ENCODE measurements at regions not wholly inside any gene's neighbourhood (a gene's known extent, or its start where the extent isn't known, plus 50 kb on each side); places are given as distances from the start of the nearest gene placed in this dataset.
"Not testable (repeated sequence)": the region's sequence is repeated elsewhere in the genome, so short reads cannot be mapped to it uniquely, and the experiment has no call there.

GRCh38 chr7:119842337-119842736, 430.6 kb upstream of the KCND2 start:
- DNase-seq (ENCODE audit: low read depth), result peak; percentile 6

DNA sequence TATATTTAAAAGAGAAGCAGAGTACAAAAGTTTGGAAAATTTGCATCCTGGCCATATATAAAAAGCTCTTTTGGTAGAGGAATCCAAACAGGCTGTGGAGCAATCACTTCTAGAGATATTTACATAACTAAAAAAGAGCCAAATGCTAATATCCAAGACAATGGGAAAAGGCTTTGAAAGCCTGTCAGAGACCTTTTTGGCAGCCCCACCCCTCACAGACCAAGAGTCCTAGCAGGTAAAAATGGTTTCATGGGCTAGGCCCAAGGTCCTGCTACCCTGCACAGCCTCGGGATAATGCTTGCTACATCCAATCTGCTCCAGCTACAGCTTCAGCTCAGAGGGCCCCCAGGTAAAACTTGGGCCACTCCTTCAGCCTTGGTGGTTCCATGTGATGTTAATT, 430.2 kb upstream of the KCND2 start:
- DNase-seq (ENCODE audit: low read depth), result no peak

DNA sequence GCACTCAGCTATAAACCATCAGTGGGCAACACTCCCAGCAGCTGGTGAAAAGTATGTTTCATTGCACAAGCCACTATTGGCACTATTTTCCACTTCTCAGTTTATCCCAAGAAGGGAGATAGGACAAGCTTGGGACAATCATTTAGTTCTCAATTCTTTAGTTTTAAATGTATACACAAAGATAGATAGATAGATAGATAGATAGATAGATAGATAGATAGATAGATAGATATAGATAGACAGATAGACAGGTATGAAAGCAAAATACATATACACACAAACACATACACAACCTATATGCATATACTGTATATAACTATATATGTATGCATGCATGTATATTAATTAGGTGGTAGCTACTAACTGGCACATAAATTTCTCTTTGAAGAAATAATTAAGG, 411.6 kb upstream of the KCND2 start:
- DNase-seq (ENCODE audit: low read depth), result no peak

DNA sequence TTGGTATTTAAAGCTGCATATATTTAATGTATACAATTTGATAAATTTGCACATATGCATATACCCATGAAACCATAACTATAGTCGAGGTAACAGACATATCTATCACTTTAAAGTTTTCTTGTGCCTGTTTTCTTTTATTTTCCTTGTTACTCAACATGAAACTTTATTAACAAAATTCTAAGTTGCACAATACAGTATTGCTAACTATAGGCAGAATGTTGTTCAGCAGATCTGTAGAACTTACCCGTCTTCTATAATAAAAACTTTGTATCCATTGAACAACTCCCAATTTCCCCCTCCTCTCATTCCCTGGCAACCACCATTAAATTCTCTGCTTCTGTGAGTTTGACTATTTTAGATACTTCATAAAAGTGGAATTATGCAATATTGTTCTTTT, 404.6 kb upstream of the KCND2 start:
- DNase-seq (ENCODE audit: low read depth), result no peak

DNA sequence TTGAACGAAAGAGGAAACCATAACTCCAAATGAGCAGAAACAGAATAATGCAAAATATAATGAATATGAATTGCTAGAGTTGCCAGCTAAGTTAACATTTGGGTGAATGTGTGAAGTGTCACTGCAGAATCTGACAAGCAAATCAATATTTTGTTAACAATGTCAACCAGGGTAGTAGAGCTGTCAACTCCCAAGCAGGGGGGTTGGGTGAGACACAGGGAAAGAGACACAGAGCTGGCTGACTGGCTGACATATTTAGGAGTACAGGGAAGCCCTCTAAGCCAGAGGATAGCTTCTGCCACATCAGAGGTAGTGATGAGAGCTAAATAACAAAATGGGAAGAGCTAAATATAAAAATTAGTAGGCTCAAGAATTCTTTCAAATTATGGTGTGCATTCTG, 393.1 kb upstream of the KCND2 start:
- DNase-seq (ENCODE audit: low read depth), result no peak

DNA sequence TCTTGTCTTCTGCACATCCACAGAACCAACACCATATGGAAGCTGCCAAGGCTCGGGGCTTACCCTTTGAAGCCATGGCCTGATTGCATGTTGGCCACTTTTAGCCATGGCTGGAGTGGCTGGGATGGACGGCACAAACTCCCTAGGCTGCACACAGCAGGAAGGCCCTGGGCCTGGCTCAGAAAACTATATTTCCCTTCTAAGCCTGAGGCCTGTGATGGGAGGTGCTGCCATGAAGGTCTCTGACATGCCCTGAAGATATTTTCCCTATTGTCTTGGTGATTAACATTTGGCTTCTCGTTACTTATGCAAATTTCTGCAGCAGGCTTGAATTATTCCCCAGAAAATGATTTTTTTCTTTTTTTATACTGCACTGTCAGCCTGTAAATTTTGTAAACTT, 387.0 kb upstream of the KCND2 start:
- no peak for DNase-seq (ENCODE audit: low read depth)

DNA sequence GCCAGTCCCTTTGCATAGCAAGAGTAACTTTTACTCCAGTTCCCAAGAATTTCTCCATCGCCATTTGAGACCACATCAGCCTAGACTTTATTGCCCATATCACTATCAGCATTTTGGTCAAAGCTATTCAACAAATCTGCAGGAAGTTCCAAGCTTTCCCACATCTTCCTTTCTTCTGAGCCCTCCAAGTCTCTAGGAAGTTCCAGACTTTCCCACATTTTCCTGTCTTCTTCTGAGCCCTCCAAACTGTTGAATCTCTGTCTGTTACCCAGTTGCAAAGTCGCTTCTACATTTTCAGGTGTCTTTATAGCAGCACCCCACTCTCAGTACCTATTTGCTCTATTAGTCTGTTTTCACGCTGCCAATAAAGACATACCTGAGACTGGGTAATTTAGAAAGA, 386.4 kb upstream of the KCND2 start:
- DNase-seq (ENCODE audit: low read depth), result not testable (repeated sequence)

GRCh38 chr7:119888251-119888650, 384.7 kb upstream of the KCND2 start:
- DNase-seq (ENCODE audit: low read depth), result no peak

GRCh38 chr7:119890631-119891030, 382.3 kb upstream of the KCND2 start:
- no peak for DNase-seq (ENCODE audit: low read depth)

DNA sequence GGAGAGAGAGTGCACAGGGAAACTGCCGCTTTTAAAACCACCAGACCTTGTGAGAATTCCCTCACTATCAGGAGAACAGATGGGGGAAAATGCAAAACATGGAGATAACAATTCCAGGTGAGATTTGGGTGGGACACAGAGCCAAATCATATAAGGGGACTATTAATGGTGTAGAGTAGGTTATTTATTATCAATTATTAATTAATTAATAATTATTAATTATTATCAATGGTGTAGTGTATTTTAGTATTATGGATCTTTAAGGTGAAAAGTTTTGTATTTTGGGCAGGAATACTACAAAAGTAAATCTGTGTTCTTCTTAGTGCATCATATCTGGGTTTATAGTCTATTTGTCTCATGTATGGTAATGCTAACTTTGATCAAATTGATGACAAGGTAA, 377.7 kb upstream of the KCND2 start:
- DNase-seq (ENCODE audit: low read depth), result no peak

- DNase-seq (ENCODE audit: low read depth), result no peak
These were observed 376.6 kb upstream of the KCND2 start for GRCh38 chr7:119896386-119896785.

DNA sequence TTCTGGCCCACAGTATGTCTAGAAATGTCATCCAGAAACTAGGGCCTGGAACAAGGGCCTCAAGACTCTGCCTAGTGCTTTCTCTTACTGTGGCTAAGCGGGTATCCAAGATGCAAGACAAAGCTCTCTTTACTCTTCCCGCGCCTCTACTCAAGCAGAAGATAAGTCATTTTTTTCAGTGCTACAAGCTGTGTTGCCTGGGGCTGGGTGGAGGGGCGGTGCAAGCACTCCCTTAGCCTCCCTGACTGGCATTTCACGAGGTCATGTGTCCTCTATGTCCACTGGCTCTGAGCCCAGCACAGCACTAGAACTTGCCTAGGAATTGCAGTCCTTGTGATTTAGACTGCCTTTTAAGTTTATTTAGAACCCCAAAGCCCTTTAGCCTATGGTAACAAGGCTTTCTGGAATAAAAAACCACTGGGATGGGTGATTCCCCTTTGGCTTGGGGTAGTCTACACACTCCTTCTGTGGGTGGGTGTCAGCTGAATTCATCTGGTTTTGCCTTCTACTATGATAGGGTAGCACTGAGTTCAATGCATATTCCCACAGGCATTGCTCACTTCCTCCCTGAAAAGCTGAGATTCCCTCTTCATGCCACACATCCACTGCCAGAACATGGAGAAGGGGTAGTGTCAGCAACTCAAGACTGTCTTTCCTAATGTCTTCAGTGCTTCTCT, 371.8 kb upstream of the KCND2 start:
- peak; percentile 94 for DNase-seq (ENCODE audit: low read depth)

GRCh38 chr7:119903085-119903484, 369.9 kb upstream of the KCND2 start:
- no peak for DNase-seq (ENCODE audit: low read depth)

DNA sequence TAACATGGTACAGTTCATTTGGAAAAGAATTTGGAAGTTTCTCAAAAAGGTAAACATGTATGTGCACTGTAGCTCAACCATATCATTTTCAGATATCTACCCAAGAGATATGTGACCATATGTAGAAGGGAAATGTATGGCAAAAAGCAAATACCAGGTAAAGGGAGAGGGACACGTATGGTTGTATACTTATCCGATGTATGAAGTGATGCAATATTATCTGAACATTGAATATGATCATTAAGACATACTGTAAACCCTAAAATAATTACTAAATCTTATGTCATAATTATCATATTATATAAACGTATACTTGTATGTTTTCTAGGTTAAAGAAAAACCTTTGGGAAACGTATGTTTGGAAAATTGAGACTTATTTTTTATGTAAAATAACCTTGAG, 367.5 kb upstream of the KCND2 start:
- no peak for DNase-seq (ENCODE audit: low read depth)

- DNase-seq (ENCODE audit: low read depth), result no peak
These were observed 364.0 kb upstream of the KCND2 start for GRCh38 chr7:119908948-119909347.

- not testable (repeated sequence) for DNase-seq (ENCODE audit: low read depth)
These were observed 358.9 kb upstream of the KCND2 start for GRCh38 chr7:119914119-119914518.

- no peak for DNase-seq (ENCODE audit: low read depth)
These were observed 356.5 kb upstream of the KCND2 start for GRCh38 chr7:119916501-119916900.

- no peak for DNase-seq (ENCODE audit: low read depth)
These were observed 354.8 kb upstream of the KCND2 start for GRCh38 chr7:119918185-119918584.

- no peak for DNase-seq (ENCODE audit: low read depth)
These were observed 353.0 kb upstream of the KCND2 start for GRCh38 chr7:119919986-119920385.

DNA sequence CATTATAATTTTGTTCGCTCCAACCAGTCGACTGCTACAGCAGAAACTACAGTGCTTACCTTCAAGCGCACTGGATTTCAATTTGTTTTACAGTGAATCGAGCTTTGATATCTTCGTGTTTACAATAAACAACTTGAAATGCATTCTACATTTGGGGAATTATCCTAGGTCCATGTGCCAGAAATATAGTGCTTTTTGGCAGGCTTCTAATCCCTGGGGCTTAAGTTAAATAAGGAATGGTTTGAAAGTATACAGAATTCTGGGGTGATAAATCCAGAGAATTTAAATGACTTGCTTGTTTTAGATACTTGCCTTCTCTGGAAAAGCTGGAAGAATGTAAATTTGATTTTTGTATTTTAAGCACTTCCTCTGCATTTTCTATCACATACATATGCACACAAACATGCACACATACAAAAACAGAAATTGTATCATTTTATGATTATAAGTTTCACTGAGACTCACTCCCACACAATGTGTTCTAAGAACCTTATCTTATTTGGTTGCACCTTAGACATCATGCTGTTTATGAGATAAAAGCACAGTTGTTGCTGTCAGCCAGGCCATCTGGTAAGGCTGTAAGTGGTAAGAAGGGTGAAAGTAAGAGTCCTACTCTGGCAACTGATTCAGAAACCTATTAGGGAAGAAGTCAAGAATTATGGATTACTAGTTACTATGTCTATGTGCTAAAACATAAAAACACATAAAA, 347.2 kb upstream of the KCND2 start:
- no peak for DNase-seq (ENCODE audit: low read depth)

DNA sequence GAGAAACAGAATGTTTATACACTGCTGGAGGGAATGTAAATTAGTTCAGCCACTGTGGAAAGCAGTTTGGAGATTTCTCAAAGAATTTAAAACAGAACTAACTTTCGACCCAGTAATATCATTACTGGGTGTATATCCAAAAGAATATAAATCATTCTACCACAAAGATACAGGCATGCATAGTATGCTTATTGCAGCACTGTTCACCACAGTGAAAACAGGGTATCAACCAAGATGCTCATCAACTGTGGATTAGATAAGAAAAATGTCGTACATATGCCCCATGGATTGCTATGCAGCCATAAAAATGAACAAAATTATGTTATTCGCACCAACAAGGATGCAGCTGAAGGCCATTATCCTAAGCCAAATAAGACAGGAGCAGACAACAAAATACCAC, 343.1 kb upstream of the KCND2 start:
- DNase-seq (ENCODE audit: low read depth), result no peak

- no peak for DNase-seq (ENCODE audit: low read depth)
These were observed 341.6 kb upstream of the KCND2 start for GRCh38 chr7:119931230-119931824.

- DNase-seq (ENCODE audit: low read depth), result peak; percentile 53
These were observed 337.5 kb upstream of the KCND2 start for GRCh38 chr7:119935418-119936025.

Data from RPMI7951 (cell line).